ENCODE measurements at regions not wholly inside any gene's neighbourhood (a gene's known extent, or its start where the extent isn't known, plus 50 kb on each side); places are given as distances from the start of the nearest gene placed in this dataset.
A peak's percentile ranks its signal among the peaks of the same experiment; 100 is the strongest.

- no peak for TF ChIP-seq CTCF (IDR thresholded peaks at IDR 0.05; ENCODE audit: insufficient read depth, low read depth, low read length, missing control alignments)
- DNase-seq (ENCODE audit: low read depth): no peak
- H3K4me3 ChIP-seq (ENCODE audit: low read length): no peak overlapping the region
Measured at GRCh38 chr5:73312872-73313510, 135.6 kb downstream of the FOXD1 start.

GRCh38 chr5:73312146-73312871, 136.3 kb downstream of the FOXD1 start:
- no peak overlapping the region for H3K4me3 ChIP-seq (ENCODE audit: low read length)
- no peak for TF ChIP-seq CTCF (IDR thresholded peaks at IDR 0.05; ENCODE audit: insufficient read depth, low read depth, low read length, missing control alignments)
- no peak for DNase-seq (ENCODE audit: low read depth)

GRCh38 chr5:73311291-73312110, 137.1 kb downstream of the FOXD1 start:
- no peak overlapping the region for H3K4me3 ChIP-seq (ENCODE audit: low read length)
- peak; percentile 89 for DNase-seq (ENCODE audit: low read depth)
- no peak for TF ChIP-seq CTCF (IDR thresholded peaks at IDR 0.05; ENCODE audit: insufficient read depth, low read depth, low read length, missing control alignments)

GRCh38 chr5:73307645-73308355, 134.8 kb downstream of the TMEM174 start:
- DNase-seq (ENCODE audit: low read depth): no peak
- no peak overlapping the region for H3K4me3 ChIP-seq (ENCODE audit: low read length)
- no peak for TF ChIP-seq CTCF (IDR thresholded peaks at IDR 0.05; ENCODE audit: insufficient read depth, low read depth, low read length, missing control alignments)

- no peak overlapping the region for H3K4me3 ChIP-seq (ENCODE audit: low read length)
- no peak for TF ChIP-seq CTCF (IDR thresholded peaks at IDR 0.05; ENCODE audit: insufficient read depth, low read depth, low read length, missing control alignments)
- DNase-seq (ENCODE audit: low read depth): no peak
Measured at GRCh38 chr5:73306741-73307275, 133.8 kb downstream of the TMEM174 start.

GRCh38 chr5:73306078-73306719, 133.2 kb downstream of the TMEM174 start:
- DNase-seq (ENCODE audit: low read depth): no peak
- H3K4me3 ChIP-seq (ENCODE audit: low read length): no peak overlapping the region
- TF ChIP-seq CTCF (IDR thresholded peaks at IDR 0.05; ENCODE audit: insufficient read depth, low read depth, low read length, missing control alignments): no peak
